ENCODE measurements at regions not wholly inside any gene's neighbourhood (a gene's known extent, or its start where the extent isn't known, plus 50 kb on each side); places are given as distances from the start of the nearest gene placed in this dataset.

GRCh38 chr6:50970908-50971307 lies 152.2 kb downstream of the TFAP2B start:
- DNase-seq: no peak
- Histone ChIP-seq H3K36me3 (replicated peaks) (no peaks in the 10 kb centered on the region), H3K27ac (no peak overlapping the region), H3K27me3 (replicated peaks) (no peaks in the 10 kb centered on the region), H3K4me3 (ENCODE audit: low read depth, low read length) (no peak overlapping the region)
- in situ Hi-C loops (cut with HindIII; ENCODE audit: low pct_ligation_motif_present, low sequenced_read_pairs): no loop called here
- no peak for TF ChIP-seq CTCF (IDR thresholded peaks at IDR 0.05; ENCODE audit: low read depth, low read length, missing control alignments)

GRCh38 chr6:50973464-50973863 lies 154.8 kb downstream of the TFAP2B start:
- Histone ChIP-seq H3K27ac (no peak overlapping the region), H3K4me3 (ENCODE audit: low read depth, low read length) (no peak overlapping the region), H3K27me3 (replicated peaks) (no peaks in the 10 kb centered on the region), H3K36me3 (replicated peaks) (no peaks in the 10 kb centered on the region)
- in situ Hi-C loops (cut with HindIII; ENCODE audit: low pct_ligation_motif_present, low sequenced_read_pairs): no loop called here
- TF ChIP-seq CTCF (IDR thresholded peaks at IDR 0.05; ENCODE audit: low read depth, low read length, missing control alignments): no peak
- no peak for DNase-seq

DNA sequence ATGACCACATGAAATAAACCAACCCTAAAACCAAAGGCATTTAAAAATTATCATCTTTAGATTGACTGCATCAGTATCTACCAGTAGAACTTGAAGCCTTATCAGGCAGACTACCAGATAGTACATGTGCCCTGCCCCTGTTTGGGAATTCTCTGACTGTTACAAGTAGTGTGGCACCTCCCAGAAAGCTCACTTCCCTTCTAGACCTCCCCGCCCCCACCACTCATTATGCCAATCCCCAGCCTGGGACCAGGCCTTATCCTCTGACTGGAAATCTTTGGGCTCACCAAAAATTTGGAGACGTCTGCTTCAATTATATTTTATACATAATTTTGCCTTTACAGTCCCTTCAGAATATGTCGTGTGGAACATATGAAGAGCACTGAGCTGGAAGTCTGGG lies 155.6 kb downstream of the TFAP2B start:
- TF ChIP-seq CTCF (IDR thresholded peaks at IDR 0.05; ENCODE audit: low read depth, low read length, missing control alignments): no peak
- Histone ChIP-seq H3K36me3 (replicated peaks) (no peaks in the 10 kb centered on the region), H3K4me3 (ENCODE audit: low read depth, low read length) (no peak overlapping the region), H3K27me3 (replicated peaks) (no peaks in the 10 kb centered on the region), H3K27ac (no peak overlapping the region)
- in situ Hi-C loops (cut with HindIII; ENCODE audit: low pct_ligation_motif_present, low sequenced_read_pairs): no loop called here
- no peak for DNase-seq

DNA sequence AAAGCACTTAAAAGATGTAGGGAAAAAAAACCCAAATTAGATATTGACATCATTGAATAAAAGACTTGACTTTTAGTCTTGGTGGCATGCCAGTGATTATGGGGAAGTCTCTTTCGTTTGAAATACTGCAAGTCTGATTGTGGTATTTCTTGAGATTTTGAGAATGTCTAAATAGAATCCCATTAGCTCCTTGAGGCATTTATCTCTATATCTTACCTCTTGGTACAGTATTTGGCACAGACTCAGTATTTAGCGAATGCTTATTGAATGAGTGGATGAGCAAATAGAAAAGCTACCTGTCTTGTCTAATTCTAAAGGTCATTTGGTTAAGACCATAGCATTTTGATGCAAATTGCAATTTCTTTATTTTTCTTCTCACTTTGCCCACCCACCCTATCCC lies 156.5 kb downstream of the TFAP2B start:
- Histone ChIP-seq H3K36me3 (replicated peaks) (no peaks in the 10 kb centered on the region), H3K27ac (no peak overlapping the region), H3K4me3 (ENCODE audit: low read depth, low read length) (no peak overlapping the region), H3K27me3 (replicated peaks) (no peaks in the 10 kb centered on the region)
- in situ Hi-C loops (cut with HindIII; ENCODE audit: low pct_ligation_motif_present, low sequenced_read_pairs): no loop called here
- TF ChIP-seq CTCF (IDR thresholded peaks at IDR 0.05; ENCODE audit: low read depth, low read length, missing control alignments): no peak
- no peak for DNase-seq

GRCh38 chr6:50976907-50977306 lies 158.2 kb downstream of the TFAP2B start:
- no peak for TF ChIP-seq CTCF (IDR thresholded peaks at IDR 0.05; ENCODE audit: low read depth, low read length, missing control alignments)
- Histone ChIP-seq H3K27ac (no peak overlapping the region), H3K36me3 (replicated peaks) (no peaks in the 10 kb centered on the region), H3K4me3 (ENCODE audit: low read depth, low read length) (no peak overlapping the region), H3K27me3 (replicated peaks) (no peaks in the 10 kb centered on the region)
- DNase-seq: no peak
- in situ Hi-C loops (cut with HindIII; ENCODE audit: low pct_ligation_motif_present, low sequenced_read_pairs): no loop called here

DNA sequence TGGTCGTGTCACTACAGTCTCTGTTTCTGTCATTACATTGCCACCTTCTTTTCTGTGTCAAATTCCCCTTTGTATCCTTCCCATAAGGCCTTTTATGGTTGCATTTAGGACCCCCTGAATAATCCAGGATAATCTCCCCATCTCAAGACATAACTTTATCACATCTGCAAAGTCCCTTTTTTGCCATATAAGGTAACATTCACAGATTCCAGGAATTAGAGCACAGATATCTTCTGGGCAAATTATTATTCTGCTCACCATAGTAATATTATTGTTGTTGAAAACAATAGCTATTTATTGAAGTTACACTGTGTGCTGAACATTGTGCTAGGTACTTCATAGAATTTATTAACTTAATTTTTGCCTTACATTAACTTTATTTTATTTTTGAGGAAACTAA lies 159.1 kb downstream of the TFAP2B start:
- no peak for TF ChIP-seq CTCF (IDR thresholded peaks at IDR 0.05; ENCODE audit: low read depth, low read length, missing control alignments)
- in situ Hi-C loops (cut with HindIII; ENCODE audit: low pct_ligation_motif_present, low sequenced_read_pairs): no loop called here
- Histone ChIP-seq H3K27me3 (replicated peaks) (no peaks in the 10 kb centered on the region), H3K4me3 (ENCODE audit: low read depth, low read length) (no peak overlapping the region), H3K36me3 (replicated peaks) (no peaks in the 10 kb centered on the region), H3K27ac (no peak overlapping the region)
- no peak for DNase-seq

Measured in brain microvascular endothelial cell (primary cell).